Lower lobe of right lung (tissue), 2 donors: ENCODE measurements at regions not wholly inside any gene's neighbourhood (a gene's known extent, or its start where the extent isn't known, plus 50 kb on each side); places are given as distances from the start of the nearest gene placed in this dataset.

Experiments
- ATAC-seq, 2 donors: fragments of 200-7000 bp; cut with Tn5 transposase; one replicate each; pipeline ENCODE4 v1.9.1; 2020 to 2022; ENCODE audit warnings: mild to moderate bottlenecking in 2 of 2, moderate library complexity in 2 of 2
- DNase-seq: peaks from one replicate; pipeline ENCODE4 v3.0.0-alpha.2; 2020
- H3K27ac ChIP-seq: fragments of 200-600 bp; one replicate; pipeline ENCODE4 v1.8.0; 2022
- H3K27me3 ChIP-seq: fragments of 200-600 bp; one replicate; pipeline ENCODE4 v1.8.0; 2022; ENCODE audit warnings: low read depth
- H3K36me3 ChIP-seq: fragments of 200-600 bp; one replicate; pipeline ENCODE4 v1.8.0; 2022; ENCODE audit warnings: mild to moderate bottlenecking
- H3K4me1 ChIP-seq: fragments of 200-600 bp; one replicate; pipeline ENCODE4 v1.8.0; 2022
- H3K4me3 ChIP-seq: fragments of 200-600 bp; one replicate; pipeline ENCODE4 v1.8.0; 2022; ENCODE audit warnings: mild to moderate bottlenecking
- H3K9me3 ChIP-seq: fragments of 200-600 bp; one replicate; pipeline ENCODE4 v1.8.0; 2022
- intact Hi-C: fragments of 100-400 bp; cut with DNase I; formaldehyde crosslinking; loops from one replicate; pipeline ENCODE4 v1.11.0; 2022
- TF ChIP-seq, protein P1 (sequence below): fragments of 200-600 bp; IDR thresholded peaks from one replicate; pipeline ENCODE4 v1.8.0; 2022; ENCODE audit warnings: antibody characterized with exemption, mild to moderate bottlenecking
- donor health status: DM: no; HTN: yes; CAD: no; lungs with severe emphysema.

DNA sequence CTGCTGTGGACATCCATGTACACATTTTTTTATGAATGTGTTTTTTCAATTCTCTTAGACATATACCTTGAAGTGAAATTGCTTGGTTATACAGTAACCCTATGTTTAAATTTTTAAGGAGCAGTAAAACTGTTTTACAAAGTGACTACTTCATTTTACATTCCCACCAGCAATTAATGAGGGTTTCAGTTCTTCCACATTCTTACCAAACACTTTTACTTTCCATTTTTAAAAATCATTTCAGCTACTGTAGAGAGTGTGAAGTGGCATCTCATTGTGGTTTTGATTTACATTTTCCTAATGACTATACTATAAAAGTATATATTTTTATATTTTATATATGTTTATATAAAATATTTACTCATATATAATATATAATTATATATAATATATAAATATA lies 1221.5 kb downstream of the PLA2G4A start:
- no peaks in the 10 kb centered on the region for H3K9me3 ChIP-seq
- no peak for DNase-seq
- no peaks in the 10 kb centered on the region for H3K27me3 ChIP-seq
- H3K4me1 ChIP-seq, result no peaks in the 10 kb centered on the region
- intact Hi-C loops, result no loop called here
- H3K27ac ChIP-seq, result no peak overlapping the region
- no peak for ATAC-seq
- H3K36me3 ChIP-seq, result no peaks in the 10 kb centered on the region
- no peak overlapping the region for H3K4me3 ChIP-seq
- TF ChIP-seq, protein P1, sequence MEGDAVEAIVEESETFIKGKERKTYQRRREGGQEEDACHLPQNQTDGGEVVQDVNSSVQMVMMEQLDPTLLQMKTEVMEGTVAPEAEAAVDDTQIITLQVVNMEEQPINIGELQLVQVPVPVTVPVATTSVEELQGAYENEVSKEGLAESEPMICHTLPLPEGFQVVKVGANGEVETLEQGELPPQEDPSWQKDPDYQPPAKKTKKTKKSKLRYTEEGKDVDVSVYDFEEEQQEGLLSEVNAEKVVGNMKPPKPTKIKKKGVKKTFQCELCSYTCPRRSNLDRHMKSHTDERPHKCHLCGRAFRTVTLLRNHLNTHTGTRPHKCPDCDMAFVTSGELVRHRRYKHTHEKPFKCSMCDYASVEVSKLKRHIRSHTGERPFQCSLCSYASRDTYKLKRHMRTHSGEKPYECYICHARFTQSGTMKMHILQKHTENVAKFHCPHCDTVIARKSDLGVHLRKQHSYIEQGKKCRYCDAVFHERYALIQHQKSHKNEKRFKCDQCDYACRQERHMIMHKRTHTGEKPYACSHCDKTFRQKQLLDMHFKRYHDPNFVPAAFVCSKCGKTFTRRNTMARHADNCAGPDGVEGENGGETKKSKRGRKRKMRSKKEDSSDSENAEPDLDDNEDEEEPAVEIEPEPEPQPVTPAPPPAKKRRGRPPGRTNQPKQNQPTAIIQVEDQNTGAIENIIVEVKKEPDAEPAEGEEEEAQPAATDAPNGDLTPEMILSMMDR, result no peak

DNA sequence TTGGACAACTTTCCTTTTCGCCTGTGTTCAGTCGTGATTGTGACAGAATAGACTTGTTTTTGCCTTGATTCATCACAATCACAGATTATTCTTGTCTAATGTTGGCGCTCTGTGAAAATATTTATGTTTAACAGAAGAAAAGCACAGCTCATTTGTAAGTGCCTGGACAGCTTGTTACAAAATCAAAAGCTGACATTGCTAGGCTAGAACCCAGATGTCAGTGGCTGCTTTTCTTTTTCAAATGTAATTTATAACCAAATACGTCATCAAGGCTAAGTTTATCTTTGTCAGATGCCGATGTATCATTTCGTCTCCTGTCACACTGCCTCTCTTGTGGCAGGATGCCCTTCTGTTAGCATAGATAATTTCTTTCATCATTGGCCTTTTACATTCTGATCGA lies 1227.3 kb downstream of the PLA2G4A start:
- DNase-seq, result no peak
- Histone ChIP-seq H3K9me3 (no peaks in the 10 kb centered on the region), H3K27ac (no peak overlapping the region), H3K36me3 (no peaks in the 10 kb centered on the region), H3K4me3 (no peak overlapping the region), H3K27me3 (no peaks in the 10 kb centered on the region), H3K4me1 (no peaks in the 10 kb centered on the region)
- ATAC-seq, result no peak
- intact Hi-C loops, result no loop called here
- TF ChIP-seq, protein P1, result no peak

DNA sequence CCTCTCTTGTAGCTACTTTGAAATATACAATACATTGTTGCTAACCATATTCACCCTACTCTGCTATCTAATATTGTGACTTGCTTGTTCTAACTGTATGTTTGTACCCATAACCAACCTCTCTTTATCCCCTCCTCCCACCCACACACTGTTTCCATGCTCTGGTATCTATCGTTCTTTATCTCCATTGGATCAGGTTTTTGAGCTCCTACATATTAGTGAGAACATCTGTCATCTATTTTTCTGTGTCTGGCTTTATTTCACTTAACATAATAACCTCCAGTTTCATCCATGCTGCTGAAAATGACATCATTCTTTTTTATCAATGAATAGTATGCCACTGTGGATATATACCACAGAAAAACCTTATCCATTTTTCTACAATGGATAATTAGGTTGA lies 1230.1 kb downstream of the PLA2G4A start:
- H3K9me3 ChIP-seq, result no peaks in the 10 kb centered on the region
- H3K27ac ChIP-seq, result no peak overlapping the region
- no peak overlapping the region for H3K4me3 ChIP-seq
- intact Hi-C loops, result no loop called here
- DNase-seq (no peak), ATAC-seq (no peak)
- TF ChIP-seq, protein P1, result no peak
- no peaks in the 10 kb centered on the region for H3K4me1 ChIP-seq
- no peaks in the 10 kb centered on the region for H3K36me3 ChIP-seq
- H3K27me3 ChIP-seq, result no peaks in the 10 kb centered on the region

DNA sequence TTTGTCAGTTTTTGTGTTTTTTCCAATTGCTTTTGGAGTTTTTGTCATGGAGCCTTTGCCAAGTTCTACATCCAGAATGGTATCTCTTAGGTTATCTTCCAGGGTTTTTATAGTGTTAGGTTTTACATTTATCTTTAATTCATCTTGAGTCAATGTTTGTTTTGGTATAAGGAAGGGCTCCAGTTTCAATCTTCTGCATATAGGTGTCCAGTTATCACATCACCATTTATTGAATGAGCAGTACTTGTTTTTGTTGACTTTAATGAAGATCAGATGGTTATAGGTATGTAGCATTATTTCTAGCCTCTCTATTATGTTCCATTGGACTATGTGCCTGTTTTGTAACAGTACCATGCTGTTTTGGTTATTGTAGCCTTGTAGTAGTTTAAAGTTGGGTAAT lies 1233.1 kb downstream of the PLA2G4A start:
- Histone ChIP-seq H3K36me3 (no peaks in the 10 kb centered on the region), H3K4me1 (no peaks in the 10 kb centered on the region), H3K27ac (no peak overlapping the region), H3K4me3 (no peak overlapping the region), H3K9me3 (no peaks in the 10 kb centered on the region), H3K27me3 (no peaks in the 10 kb centered on the region)
- intact Hi-C loops, result no loop called here
- no peak for ATAC-seq
- DNase-seq, result no peak
- TF ChIP-seq, protein P1, result no peak

DNA sequence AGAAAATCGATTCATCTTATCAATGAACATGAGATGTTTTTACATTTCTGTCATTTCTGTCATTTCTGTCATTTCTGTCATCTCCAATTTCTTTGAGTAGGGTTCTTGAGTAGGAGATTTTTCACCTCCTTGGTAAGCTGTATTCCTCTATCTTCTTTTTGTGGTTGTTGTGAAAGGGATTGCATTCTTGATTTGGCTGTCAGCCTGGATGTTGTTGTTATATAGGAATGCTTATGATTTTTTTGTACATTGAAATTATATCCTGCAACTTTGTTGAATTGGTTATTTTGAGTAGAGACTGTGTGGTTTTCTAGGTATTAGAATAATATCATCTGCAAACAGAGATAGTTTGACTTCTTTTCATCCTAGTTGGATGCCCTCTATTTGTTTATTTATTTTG lies 1233.7 kb downstream of the PLA2G4A start:
- TF ChIP-seq, protein P1, result no peak
- ATAC-seq (no peak), DNase-seq (no peak)
- Histone ChIP-seq H3K27ac (no peak overlapping the region), H3K36me3 (no peaks in the 10 kb centered on the region), H3K9me3 (no peaks in the 10 kb centered on the region), H3K4me1 (no peaks in the 10 kb centered on the region), H3K27me3 (no peaks in the 10 kb centered on the region), H3K4me3 (no peak overlapping the region)
- intact Hi-C loops, result no loop called here

DNA sequence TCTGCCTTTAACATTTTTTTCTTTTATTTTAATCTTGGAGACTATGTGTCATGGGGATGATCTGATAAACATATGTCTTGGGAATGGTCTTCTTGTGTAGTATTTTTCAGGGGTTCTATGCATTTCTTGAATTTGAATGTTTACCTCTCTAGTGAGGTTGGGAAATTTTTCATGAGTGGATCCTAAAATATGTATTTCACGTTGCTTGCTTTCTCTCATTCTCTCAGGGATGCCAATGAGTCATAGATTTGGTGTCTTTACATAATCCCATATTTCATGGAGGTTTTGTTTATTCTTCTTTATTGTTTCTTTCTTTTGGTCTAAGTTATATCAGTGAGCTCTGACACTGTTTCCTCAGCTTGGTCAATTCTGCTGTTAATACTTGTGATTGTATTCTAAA lies 1237.2 kb downstream of the PLA2G4A start:
- H3K4me1 ChIP-seq, result no peaks in the 10 kb centered on the region
- intact Hi-C loops, result no loop called here
- TF ChIP-seq, protein P1, result no peak
- no peaks in the 10 kb centered on the region for H3K27me3 ChIP-seq
- ATAC-seq (no peak), DNase-seq (no peak)
- peaks cover 10% of the 10 kb centered on the region for H3K9me3 ChIP-seq
- H3K27ac ChIP-seq, result no peak overlapping the region
- no peaks in the 10 kb centered on the region for H3K36me3 ChIP-seq
- no peak overlapping the region for H3K4me3 ChIP-seq
